Stimulated activated CD8-positive, alpha-beta memory T cell treated with anti-CD3 and anti-CD28 coated beads, Interleukin-15, amount 100 ng/mL, for 24 hours (primary cell): ENCODE measurements at regions not wholly inside any gene's neighbourhood (a gene's known extent, or its start where the extent isn't known, plus 50 kb on each side); places are given as distances from the start of the nearest gene placed in this dataset.

ENCODE experiments used
- DNase-seq: peaks from one replicate; pipeline ENCODE4 v3.0.0-alpha.2; 2020; ENCODE audit warnings: low read depth

DNA sequence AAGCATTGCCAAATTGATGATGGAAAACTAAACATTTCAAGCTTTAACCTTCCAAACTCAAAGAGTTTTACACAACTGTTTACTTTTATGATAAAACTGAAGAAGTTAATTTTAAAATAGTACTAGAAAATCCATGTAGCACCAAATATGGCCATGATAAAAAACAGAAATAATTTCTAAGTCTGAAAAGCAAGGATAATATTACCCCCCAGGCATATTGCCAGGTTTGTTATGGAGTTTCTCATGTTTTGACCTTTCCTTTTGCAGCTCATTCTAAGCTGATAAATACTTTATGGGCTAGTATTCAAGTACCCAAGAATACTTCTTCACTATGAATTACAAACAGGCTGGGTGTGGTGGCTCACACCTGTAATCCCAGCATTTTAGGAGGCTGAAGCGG lies 209.9 kb upstream of the ZFP64 start:
- no peak for DNase-seq

DNA sequence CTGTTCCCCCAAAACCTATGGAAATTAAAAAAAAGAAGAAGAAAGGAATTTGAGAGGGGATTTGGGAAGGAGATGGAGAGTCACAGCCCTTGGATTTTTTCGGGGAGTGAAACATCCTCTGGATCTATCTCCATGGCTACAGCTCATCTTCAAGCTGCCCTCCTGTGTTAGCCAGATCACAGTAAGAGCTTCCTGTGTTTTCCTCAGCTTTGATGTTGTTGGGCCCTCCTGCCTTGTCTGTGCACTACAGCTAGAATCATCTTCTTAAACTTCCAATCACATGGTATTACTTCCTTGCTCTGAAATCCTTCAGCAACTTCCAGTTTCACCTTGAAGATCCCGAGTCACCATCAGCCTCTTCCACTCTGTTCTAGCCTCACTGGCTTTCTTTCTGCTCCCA lies 207.8 kb upstream of the ZFP64 start:
- no peak for DNase-seq

DNA sequence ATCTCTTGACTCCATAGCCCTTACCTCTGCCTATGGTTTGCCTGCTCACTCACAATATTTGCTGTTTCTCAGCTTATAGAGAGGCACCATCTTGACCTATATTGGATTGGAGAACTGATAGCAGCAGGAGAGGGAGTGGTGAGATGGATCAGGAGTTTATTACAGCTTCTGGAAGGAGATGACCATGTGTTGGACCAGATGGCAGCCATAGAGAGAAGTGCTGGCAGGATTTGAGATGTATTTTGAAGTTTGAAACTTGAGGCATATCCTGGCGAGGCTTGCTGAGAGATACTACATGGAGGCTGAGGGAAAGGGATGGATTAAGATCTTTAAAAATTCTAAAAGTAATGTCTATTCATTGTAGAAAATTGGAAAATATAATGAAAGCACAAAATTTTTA lies 198.0 kb upstream of the ZFP64 start:
- no peak for DNase-seq

DNA sequence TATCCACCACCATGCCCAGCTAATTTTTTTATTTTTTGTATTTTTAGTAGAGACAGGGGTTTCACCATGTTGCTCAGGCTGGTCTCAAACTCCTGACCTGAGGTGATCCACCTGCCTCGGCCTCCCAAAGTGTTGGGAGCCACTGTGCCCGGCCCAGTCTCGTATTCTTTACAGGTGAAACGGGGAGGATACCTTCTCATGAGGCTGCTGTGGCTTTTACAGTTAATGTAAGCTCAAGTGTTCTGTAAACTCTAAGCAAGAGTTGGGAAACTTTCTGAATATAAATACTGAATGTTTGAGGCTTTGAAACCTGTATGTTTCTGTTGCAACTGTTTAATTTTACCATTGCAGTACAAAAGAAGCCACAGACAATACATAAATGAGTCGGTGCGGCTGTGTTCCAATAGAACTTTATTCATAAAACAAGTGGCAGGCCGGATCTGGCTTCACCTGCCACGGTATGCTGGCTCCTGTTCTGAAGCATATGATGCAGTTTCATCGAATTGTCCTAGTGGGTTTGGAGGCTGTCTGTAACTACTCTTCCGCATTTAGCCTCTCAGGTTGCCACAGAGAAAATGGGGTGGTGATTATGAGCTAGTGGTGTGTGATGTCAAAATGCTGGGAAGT lies 192.5 kb upstream of the ZFP64 start:
- DNase-seq = no peak

DNA sequence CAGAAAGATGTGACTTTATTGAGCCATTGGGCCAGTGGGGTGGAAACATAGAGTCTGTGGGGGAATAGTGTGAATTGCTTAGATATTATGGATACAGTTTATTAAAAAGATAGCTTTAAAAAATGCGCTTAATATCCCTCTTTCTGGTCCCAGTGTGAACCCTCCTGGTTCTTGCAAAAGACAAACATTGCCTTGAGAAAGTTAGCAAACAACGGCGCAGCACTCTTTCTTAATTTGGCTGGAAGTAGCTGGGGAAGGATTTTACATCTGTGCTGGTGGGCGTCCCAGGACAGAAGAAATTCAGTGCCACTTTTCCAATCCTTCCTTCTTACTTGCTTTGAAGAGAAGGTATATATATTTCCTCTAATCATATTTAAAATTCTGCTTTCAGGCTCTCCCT lies 191.4 kb upstream of the ZFP64 start:
- no peak for DNase-seq

DNA sequence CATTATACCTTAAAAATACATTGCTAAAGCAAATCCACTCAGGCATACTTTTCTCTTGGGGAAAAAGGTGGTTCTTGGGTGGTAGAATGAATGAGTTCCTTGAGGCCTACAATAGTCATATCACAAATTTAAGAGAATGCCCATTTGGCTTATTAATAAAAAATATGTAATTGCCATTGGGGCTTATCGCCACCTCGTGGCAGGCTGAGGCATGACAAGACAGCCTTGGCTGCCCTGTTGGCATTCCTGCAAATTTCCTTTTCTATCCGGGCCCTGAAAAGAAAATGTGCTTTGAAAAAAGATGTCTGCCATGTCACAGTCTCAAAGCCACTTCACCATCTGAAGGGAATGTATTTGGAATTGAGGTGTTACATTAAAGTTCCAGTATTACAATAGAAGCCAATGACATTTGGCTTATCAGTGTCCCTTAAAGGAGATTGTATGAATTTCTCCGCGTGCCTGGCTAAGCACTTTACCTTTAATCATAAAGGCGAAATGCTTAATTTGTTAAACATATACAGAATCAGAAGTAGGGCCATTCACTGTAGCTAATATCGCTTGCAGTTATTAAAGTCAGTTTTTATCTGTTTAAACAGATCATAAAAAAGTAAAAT lies 188.3 kb upstream of the ZFP64 start:
- DNase-seq = no peak

DNA sequence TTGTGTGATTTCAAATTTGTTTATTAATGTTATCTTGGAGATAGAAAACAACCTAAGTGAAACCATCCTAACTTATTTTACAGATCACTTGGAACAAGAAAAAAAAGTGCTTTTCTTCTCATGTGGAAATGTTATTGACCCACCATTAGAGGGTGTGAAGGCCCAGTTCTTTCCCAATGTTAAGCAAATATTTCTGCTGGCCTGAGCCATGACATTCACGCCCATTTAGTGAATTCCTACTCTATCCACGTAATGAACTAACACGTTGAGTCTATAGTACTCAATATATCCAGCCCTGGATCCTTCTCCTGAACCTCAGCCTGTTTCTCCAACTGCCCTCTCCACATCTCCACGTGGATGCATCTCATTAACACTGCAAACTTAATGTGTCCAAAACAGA lies 180.6 kb upstream of the ZFP64 start:
- no peak for DNase-seq

DNA sequence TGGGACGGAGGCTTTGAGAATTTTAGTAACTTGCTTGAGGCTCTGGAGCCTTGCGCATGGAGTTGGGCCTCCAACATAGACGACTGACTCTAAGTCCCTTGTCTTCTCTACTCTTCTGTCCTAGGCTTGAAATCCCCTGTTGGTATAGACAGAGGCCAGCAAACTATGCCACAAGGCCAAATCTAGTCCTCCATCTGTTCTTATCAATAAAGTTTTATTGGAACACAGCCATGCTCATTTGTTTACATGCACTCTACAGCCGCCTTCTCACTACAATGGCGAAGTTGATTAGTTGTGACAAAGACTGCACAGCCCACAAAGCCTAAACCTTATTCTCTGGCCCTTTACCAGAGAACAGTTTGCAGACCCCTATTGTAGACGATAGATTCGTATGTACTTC lies 174.1 kb upstream of the ZFP64 start:
- no peak for DNase-seq

DNA sequence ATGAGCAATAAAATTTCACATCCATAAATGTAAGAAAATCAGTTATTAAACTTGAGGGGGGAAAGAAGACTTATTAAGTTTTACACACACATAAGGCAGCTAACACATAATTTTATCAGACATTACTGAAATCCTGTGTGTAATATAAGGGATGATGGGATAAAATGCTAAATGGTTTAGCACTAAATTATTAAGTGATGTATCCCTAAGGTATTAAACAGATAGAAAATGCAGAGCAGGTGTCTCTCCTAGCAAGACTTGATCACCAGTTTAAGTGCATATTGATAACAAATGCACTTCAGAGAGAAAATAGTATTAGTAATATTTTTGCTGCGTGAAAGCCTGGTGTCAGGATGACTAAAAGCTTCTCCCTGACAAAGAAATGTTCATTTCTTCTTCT lies 172.8 kb upstream of the ZFP64 start:
- DNase-seq = no peak

DNA sequence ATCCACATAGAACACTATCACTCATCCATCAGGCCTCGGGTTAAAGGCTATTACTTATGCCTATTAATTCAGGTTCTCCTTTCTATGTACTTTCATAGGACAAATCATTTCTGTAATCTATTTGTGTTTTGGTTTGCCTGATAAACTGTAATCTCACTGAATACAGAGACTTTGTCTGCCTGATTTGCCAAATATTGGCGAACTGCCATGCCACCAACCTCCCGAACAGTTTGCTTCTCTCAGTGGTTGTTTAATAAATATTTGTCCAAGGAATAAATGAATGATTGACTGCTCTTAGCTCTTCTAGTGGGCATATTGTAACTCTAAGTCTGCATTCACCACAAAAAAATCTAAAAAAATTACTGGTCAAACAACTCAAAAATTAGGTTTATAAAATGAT lies 170.1 kb upstream of the ZFP64 start:
- no peak for DNase-seq

DNA sequence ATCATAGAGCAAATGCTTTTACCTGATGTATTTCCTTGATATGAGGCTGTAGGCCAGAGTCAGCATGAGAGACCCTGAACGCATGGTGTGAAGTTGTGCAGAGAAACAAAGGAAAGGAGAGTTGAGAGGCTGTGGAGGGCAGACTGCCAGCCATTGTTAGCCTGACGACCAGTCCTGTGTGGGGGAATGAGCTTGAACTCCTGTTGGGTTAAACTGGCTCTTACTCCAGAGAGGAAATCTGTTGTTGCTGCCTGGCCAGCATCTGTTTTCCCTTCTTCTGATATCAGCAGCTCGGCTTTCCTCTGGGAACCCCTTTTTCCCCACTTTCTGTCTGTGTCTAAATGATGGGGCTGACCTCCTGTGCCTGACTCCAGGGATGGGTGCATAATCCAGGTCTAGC lies 158.2 kb upstream of the ZFP64 start:
- DNase-seq = no peak

DNA sequence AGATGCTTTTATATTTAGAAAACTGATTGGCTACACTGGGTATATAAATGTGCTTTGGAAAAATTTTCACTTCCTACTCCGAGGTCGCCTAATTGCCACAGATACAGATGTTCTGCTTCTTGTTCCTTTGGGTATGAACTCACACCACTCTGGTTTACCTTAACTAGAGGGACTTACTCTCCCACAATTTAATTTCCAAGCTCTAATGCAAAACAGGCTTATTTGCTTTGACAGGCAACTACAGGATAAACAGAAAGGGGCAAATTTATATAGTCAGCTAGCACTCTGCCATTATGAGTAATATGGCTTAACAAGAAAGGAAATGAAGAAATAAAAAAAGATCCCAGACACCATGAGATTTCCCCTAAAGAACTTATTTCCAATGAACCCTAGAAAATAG lies 156.9 kb upstream of the ZFP64 start:
- DNase-seq = no peak

DNA sequence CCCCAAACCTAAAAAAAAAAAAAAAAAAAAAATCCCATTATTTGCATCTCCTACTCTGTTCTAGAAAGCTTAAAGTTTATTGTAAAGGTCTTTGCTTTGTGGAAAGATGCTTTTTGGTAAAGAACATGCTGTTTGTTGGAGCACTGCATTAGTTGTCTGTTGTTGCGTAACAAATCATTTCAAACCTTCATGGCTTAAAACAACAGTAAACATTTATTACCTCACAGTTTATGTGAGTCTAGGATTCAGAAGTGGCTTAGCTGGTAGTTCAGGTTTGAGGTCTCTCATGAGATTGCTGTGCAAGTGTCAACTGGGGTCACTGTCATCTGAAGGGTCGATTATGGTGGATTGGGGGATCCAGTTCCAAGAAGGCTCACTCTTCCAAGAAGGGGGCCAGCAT lies 155.2 kb upstream of the ZFP64 start:
- no peak for DNase-seq

DNA sequence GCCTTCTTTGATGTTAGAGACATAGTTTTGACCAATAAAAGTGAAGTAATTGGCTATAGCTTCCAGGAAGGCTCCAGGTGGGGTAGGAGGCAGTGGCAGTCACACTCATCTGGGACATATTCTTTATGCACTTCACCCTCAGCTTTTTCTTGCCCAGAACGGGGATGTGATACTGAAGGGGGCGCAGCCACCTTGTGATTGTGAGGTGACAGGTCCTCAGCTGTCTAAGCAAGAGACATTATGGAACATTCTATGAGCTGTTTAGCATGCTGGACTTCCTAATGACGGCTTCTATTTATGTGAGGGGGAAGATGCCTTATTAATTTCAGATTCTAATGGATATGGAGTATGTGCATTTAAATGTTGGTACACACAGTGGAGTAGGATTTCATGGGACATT lies 151.3 kb upstream of the ZFP64 start:
- no peak for DNase-seq

DNA sequence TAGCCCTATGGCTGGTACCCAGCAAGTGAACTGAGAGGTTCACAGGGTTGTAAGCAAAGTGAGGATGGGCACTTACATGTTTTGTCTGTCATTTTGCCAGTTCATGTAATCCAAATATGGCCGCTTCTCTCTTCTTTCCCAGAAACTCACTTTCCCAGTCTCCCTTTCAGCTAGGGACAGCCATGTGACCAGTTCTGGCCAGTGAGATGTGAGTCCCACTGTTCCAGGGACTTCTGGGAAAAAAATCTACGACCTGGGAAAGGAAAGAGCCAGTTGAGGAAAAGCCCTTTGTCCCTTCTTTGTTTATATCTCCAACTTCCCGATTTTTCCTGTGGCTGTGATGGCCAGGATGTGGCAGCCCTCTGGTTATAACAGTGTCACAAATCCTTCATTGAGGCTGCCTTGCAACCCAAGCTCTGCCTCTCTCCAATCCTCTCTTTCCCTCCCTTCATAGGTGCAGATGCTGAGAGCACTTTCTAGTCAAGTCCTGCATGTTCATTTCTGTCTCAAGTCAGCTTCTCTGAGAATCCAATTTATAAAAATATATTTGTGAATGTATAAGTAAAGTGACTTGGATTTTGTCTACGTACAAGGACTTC lies 148.6 kb upstream of the ZFP64 start:
- DNase-seq = no peak

DNA sequence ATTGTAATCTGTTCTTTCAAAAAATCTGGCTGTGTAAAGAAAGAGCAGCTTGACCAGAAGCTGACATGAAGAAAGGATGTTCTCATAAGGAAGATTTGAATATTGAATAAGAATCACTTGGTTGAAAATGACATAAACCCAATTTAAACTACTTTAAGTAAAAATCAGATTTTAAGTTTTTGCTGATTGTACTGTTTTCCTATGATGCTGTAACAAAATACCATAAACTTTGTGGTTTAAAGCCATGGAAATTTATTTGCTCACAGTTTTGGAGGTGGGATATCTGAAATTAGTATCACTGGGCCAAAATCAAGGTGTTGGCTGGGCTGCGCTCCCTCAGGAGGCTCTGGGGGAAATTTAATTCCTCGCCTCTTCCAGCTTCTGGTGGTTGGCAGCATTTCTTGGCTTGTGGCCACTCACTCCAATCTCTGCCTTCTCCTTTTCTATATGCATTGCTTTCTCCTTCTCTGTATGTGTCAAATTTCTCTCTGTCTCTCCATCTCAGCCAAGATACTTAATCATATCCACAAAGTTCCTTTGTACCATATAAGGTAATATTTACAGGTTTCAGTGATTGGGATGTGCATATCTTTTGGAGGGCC lies 141.2 kb upstream of the ZFP64 start:
- DNase-seq = no peak

DNA sequence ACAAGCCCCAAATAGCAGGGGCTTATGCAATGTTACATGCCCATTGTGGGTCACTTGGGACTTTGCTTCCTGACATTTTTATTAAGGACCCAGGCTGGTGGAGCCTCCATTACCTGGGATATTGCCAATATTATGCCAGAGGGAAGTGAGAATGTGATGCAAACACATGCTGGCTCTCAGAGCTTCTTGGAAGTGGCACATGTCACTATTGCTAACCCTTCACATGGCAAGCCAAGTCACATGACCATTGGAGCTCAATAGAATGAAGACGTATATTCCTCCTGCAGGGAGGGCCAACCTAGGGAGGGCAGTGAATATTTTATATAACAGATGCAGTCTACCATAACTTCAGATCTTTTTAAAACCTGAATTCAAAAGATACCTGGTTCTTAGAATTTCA lies 140.7 kb upstream of the ZFP64 start:
- DNase-seq = no peak

DNA sequence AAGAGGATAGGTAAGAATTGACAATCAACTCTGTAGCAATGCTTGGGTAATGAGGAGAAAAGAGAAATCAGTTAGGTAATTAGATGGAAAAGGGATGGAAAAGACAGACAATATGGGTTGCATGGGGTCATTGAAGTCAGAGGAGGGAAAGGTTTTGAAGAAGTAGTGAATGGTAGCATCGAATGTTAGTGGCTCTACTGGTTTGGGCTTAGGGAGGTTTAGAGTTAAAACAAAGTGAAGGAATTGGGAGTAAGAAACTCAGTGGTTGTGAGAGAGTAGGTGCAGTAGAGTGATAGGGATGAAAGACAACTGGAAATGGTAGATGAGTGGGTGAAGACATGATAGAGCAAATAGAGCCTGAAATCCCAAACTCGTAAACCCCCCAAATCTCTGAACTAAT lies 140.1 kb upstream of the ZFP64 start:
- DNase-seq = no peak

DNA sequence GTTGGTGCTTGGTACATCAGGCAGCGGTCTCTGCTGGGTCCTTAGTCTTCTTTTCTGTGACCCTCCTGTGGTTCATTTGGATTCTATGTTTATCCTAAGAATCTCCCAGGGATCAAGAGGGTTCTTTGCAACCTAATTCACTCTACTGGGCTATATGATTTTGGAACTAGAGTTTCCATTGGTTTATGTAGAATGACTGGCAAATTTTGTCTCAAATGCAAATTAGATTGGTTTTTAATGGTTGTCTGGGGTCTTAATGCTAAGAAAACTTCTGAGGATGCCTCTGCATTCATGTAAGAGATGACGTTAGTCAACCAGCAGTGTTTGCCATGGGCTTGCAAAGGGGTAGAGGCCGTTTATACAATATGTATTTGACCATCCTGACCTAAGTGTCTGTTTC lies 129.8 kb upstream of the ZFP64 start:
- DNase-seq = no peak

DNA sequence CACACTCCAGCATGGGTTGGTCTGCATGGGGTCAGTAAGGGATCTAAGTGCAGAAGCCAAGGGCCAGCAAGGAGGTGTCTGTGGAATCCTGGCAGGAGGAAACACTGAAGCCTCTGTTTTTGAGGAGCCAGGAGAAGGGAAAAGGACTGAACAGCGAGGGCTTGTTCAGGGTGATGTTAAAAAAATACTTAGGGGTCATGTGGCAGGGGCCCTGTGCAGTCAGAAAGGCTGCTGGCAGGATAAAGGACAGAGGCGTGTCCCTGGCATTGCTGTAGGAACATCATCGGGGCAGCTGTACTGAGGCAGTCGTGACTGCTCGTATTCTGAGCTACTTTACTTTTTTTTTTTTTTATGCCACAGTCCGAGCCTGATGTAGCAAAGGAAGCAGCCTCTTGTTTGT lies 127.1 kb upstream of the ZFP64 start:
- DNase-seq = no peak

DNA sequence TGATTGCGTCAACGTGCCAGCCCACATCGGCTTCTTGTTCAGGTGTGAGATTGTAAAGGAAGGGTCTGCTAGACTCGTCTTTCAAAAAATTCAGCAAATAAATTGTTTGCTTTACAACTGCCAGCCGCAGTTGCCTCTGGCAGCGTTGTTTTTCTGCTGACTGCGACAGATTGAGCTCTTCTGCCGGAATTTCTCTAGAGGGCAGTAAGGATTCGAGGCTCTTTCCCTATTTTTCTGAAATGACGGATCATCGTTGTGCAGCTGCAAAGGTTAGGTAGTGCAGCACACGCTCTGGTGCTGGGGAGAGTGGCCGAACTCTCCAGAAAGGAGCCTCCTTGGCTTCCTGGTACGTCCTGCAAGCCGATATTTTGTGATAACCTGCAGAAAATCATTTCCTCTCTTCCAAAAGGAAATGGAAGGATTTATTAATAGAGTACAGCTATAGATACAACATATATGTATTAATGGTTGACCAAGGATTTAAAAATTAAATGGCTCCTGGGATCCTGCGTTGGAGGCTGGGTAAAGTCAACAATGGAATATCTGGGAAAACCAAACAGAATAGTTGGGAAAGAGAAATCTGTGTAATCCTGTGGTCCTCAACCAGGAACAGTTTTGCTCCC lies 121.9 kb upstream of the ZFP64 start:
- no peak for DNase-seq

DNA sequence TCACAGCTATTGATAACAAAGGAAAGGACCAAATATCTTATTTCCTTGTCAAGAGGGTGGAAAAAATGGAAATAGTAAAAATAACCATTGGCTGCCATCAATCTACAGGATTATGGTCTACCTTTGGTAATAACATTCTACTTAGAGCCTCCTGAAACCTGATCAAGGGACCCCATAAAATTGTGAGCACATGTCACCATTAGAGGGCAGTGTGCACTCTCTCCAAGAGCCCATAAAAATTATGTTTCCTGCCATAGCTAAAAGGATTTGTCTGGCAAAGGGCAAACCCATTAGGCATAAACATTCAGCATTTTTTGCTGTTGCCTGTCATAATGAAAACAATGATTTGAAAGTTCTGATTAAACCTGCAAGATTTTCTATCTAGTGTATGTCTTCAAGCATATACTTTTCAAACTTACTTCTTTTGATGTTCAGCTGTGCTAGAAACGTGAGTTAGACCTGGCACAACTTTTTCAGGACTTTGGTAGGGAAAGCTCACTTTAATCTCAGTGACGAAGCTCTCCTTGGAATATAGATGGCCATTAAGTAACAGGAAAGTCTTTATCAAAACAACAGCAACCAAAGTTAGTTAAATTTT lies 120.7 kb upstream of the ZFP64 start:
- DNase-seq = no peak
